HFFc6 (cell line): ENCODE measurements at regions not wholly inside any gene's neighbourhood (a gene's known extent, or its start where the extent isn't known, plus 50 kb on each side); places are given as distances from the start of the nearest gene placed in this dataset.

ENCODE experiments used
- DNase-seq: peaks from one replicate; pipeline ENCODE4 v3.0.0-alpha.2; 2018
- H3K27ac Mint-ChIP-seq: 2 replicates; pipeline ENCODE4 v1.8.0; 2020; ENCODE audit warnings: mild to moderate bottlenecking, mixed read lengths
- H3K27me3 Mint-ChIP-seq: 2 replicates; pipeline ENCODE4 v1.8.0; 2021; ENCODE audit warnings: mild to moderate bottlenecking, moderate library complexity, mixed read lengths; ENCODE audit not compliant: insufficient read depth
- H3K36me3 Mint-ChIP-seq: 2 replicates; pipeline ENCODE4 v1.8.0; 2021; ENCODE audit warnings: low read depth, mixed read lengths
- H3K4me1 Mint-ChIP-seq: 2 replicates; pipeline ENCODE4 v1.8.0; 2020; ENCODE audit warnings: low read depth, mixed read lengths
- H3K4me3 Mint-ChIP-seq: 2 replicates; pipeline ENCODE4 v1.8.0; 2020; ENCODE audit warnings: mild to moderate bottlenecking, moderate library complexity, mixed read lengths
- H3K9me3 Mint-ChIP-seq: 2 replicates; pipeline ENCODE4 v1.8.0; 2020; ENCODE audit warnings: mild to moderate bottlenecking, mixed read lengths
- TF ChIP-seq, protein P1 (sequence below): fragments of 200-600 bp; sonication (generic); IDR thresholded peaks from 2 replicates; pipeline ENCODE4 v1.5.0; 2021; ENCODE audit warnings: antibody characterized with exemption, mild to moderate bottlenecking

GRCh38 chr9:107991581-107991980 is 502.0 kb upstream of the KLF4 start:
- Mint-ChIP-seq H3K36me3 (no peaks in the 10 kb centered on the region), H3K27ac (no peak overlapping the region), H3K4me3 (no peak overlapping the region), H3K4me1 (no peaks in the 10 kb centered on the region), H3K27me3 (peaks cover 5% of the 10 kb centered on the region), H3K9me3 (no peaks in the 10 kb centered on the region)
- no peak for DNase-seq
- TF ChIP-seq, protein P1, sequence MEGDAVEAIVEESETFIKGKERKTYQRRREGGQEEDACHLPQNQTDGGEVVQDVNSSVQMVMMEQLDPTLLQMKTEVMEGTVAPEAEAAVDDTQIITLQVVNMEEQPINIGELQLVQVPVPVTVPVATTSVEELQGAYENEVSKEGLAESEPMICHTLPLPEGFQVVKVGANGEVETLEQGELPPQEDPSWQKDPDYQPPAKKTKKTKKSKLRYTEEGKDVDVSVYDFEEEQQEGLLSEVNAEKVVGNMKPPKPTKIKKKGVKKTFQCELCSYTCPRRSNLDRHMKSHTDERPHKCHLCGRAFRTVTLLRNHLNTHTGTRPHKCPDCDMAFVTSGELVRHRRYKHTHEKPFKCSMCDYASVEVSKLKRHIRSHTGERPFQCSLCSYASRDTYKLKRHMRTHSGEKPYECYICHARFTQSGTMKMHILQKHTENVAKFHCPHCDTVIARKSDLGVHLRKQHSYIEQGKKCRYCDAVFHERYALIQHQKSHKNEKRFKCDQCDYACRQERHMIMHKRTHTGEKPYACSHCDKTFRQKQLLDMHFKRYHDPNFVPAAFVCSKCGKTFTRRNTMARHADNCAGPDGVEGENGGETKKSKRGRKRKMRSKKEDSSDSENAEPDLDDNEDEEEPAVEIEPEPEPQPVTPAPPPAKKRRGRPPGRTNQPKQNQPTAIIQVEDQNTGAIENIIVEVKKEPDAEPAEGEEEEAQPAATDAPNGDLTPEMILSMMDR = no peak

- Mint-ChIP-seq H3K4me3 (no peak overlapping the region), H3K27me3 (peaks cover 5% of the 10 kb centered on the region), H3K27ac (no peak overlapping the region), H3K4me1 (no peaks in the 10 kb centered on the region), H3K9me3 (no peaks in the 10 kb centered on the region), H3K36me3 (no peaks in the 10 kb centered on the region)
- DNase-seq = no peak
- TF ChIP-seq, protein P1 = no peak
Observed at GRCh38 chr9:107989544-107989943, 500.0 kb upstream of the KLF4 start.

DNA sequence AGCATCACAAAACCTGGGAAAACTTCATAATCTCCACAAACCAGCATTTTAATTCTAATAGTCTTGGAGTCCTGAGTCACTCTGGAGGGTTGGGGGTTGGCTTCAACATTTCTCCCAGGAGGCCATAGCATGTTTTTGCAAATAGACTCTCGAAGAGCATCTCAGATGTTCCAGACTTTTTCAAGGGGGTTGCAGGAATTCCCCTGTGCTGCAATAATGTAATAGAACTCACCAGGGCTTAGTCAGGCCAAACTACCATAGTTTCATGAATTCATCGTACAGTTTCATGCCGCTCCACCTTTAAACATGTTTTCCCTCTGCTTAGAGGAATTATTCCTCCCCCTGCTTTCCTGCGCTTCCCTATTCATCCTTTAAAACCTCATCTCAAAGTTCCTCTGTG is 499.5 kb upstream of the KLF4 start:
- Mint-ChIP-seq H3K27ac (no peak overlapping the region), H3K4me1 (no peaks in the 10 kb centered on the region), H3K9me3 (no peaks in the 10 kb centered on the region), H3K36me3 (no peaks in the 10 kb centered on the region), H3K27me3 (peaks cover 5% of the 10 kb centered on the region), H3K4me3 (no peak overlapping the region)
- TF ChIP-seq, protein P1 = no peak
- DNase-seq = no peak

DNA sequence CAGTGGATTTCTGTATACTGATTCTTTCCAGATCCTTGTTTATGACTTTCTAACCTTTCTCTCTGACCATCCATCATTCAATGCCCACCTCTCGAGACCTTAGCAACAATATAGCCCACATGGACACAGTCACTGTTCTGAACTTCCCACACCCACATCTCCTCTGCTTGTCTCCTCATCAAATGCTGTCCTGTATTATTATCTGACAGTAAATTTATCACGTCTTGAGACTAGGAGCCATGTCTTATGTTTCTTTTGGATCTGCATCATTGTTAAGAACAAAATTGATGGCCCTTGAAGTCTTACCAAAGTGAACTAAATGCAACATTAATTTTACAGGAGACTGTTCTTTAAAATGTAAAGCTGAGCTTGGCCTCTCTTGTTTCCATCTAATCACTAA is 495.4 kb upstream of the KLF4 start:
- no peaks in the 10 kb centered on the region for H3K4me1 Mint-ChIP-seq
- TF ChIP-seq, protein P1 = no peak
- H3K27me3 Mint-ChIP-seq = peaks cover 3% of the 10 kb centered on the region; the same call in 1 of the 2 replicates
- H3K27ac Mint-ChIP-seq = no peak overlapping the region
- no peak overlapping the region for H3K4me3 Mint-ChIP-seq
- DNase-seq = no peak
- no peaks in the 10 kb centered on the region for H3K36me3 Mint-ChIP-seq
- H3K9me3 Mint-ChIP-seq = no peaks in the 10 kb centered on the region

DNA sequence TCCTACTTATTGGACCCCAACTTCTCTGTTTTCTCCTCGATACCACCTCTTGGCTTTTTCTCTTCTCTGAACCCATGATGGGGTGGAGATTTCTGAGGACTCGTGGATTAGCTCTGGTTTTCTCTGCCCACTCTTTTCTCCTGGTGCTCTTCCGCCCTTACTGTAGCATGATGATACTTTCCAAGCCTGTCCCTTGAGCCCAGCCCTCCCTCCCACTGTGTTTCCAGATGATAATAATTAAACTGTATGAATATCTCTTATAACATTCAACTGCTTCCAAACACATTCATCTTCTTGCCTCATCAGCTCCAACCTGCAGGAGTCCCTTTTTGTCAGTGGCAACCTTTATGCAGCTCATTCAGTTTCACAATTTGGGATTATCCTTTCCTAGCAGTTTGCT is 494.2 kb upstream of the KLF4 start:
- H3K36me3 Mint-ChIP-seq = no peaks in the 10 kb centered on the region
- no peaks in the 10 kb centered on the region for H3K27me3 Mint-ChIP-seq
- H3K4me3 Mint-ChIP-seq = no peak overlapping the region
- TF ChIP-seq, protein P1 = no peak
- H3K4me1 Mint-ChIP-seq = no peaks in the 10 kb centered on the region
- no peak overlapping the region for H3K27ac Mint-ChIP-seq
- DNase-seq = no peak
- H3K9me3 Mint-ChIP-seq = no peaks in the 10 kb centered on the region

DNA sequence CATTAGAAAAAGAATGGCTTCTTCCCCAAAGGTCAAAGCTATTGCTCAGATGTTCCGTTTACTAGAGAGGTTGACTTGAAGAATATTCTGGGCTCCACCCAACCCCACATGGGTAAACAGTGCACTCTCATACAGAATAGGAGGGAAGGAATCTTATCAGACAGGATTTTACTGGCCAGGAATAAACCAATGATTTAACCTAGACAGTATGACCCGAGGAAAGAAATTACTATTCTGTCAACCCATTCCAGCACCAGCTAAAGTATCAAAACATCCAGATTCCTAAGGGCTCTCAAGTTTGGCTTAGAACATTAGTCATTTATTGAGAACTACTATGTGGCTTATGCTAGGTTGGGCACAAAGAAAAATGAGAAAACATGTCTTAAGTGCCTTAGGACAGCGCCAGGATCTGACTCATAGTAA is 493.6 kb upstream of the KLF4 start:
- Mint-ChIP-seq H3K9me3 (no peaks in the 10 kb centered on the region), H3K4me1 (no peaks in the 10 kb centered on the region), H3K36me3 (no peaks in the 10 kb centered on the region), H3K27ac (no peak overlapping the region), H3K4me3 (no peak overlapping the region), H3K27me3 (no peaks in the 10 kb centered on the region)
- TF ChIP-seq, protein P1 = no peak
- peak; percentile 3 for DNase-seq
